ENCODE measurements at regions not wholly inside any gene's neighbourhood (a gene's known extent, or its start where the extent isn't known, plus 50 kb on each side); places are given as distances from the start of the nearest gene placed in this dataset.

- TF ChIP-seq POLR2AphosphoS5 (IDR thresholded peaks at IDR 0.05) = no peak
- TF ChIP-seq, protein P1, sequence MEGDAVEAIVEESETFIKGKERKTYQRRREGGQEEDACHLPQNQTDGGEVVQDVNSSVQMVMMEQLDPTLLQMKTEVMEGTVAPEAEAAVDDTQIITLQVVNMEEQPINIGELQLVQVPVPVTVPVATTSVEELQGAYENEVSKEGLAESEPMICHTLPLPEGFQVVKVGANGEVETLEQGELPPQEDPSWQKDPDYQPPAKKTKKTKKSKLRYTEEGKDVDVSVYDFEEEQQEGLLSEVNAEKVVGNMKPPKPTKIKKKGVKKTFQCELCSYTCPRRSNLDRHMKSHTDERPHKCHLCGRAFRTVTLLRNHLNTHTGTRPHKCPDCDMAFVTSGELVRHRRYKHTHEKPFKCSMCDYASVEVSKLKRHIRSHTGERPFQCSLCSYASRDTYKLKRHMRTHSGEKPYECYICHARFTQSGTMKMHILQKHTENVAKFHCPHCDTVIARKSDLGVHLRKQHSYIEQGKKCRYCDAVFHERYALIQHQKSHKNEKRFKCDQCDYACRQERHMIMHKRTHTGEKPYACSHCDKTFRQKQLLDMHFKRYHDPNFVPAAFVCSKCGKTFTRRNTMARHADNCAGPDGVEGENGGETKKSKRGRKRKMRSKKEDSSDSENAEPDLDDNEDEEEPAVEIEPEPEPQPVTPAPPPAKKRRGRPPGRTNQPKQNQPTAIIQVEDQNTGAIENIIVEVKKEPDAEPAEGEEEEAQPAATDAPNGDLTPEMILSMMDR (IDR thresholded peaks at IDR 0.05) = no peak
Measured at GRCh38 chr15:70199540-70200410, 102.1 kb upstream of the TLE3 start.

Measured in stomach (tissue), 4 donors.